Left lung (tissue), 4 donors: ENCODE measurements at regions not wholly inside any gene's neighbourhood (a gene's known extent, or its start where the extent isn't known, plus 50 kb on each side); places are given as distances from the start of the nearest gene placed in this dataset.
A peak's percentile ranks its signal among the peaks of the same experiment; 100 is the strongest.

ENCODE experiments used
- ATAC-seq: fragments of 200-7000 bp; cut with Tn5 transposase; one replicate; pipeline ENCODE4 v1.9.1; 2020; ENCODE audit warnings: moderate library complexity
- DNase-seq, 4 donors: peaks; one replicate each; pipeline ENCODE4 v3.0.0-alpha.2; 2013 to 2020
- H3K27ac ChIP-seq, 2 donors: fragments of 200-600 bp; sonication (generic) in 1 of 2; one replicate each; pipeline versions ENCODE4 v1.5.0 to v1.8.0; 2020 to 2021
- H3K27me3 ChIP-seq, 2 donors: fragments of 200-600 bp; sonication (generic) in 1 of 2; one replicate each; pipeline versions ENCODE4 v1.5.0 to v1.8.0; 2020 to 2021
- H3K36me3 ChIP-seq, 2 donors: fragments of 200-600 bp; sonication (generic) in 1 of 2; one replicate each; pipeline versions ENCODE4 v1.5.0 to v1.8.0; 2020 to 2021
- H3K4me1 ChIP-seq, 2 donors: fragments of 200-600 bp; one replicate each; pipeline ENCODE4 v1.8.0; 2021
- H3K4me3 ChIP-seq, 2 donors: fragments of 200-600 bp; sonication (generic) in 1 of 2; one replicate each; pipeline versions ENCODE4 v1.5.0 to v1.8.0; 2020 to 2021; ENCODE audit warnings: mild to moderate bottlenecking in 1 of 2
- H3K9me3 ChIP-seq, 2 donors: fragments of 200-600 bp; sonication (generic) in 1 of 2; one replicate each; pipeline versions ENCODE4 v1.5.0 to v1.8.0; 2020 to 2021
- intact Hi-C, 2 donors: fragments of 100-400 bp; cut with DNase I; formaldehyde crosslinking; loops; one replicate each; pipeline versions ENCODE4 v1.11.2 to v1.14.2; 2022
- TF ChIP-seq, protein P1 (sequence below), 2 donors: fragments of 200-600 bp; sonication (generic) in 1 of 2; IDR thresholded peaks; one replicate each; pipeline versions ENCODE4 v1.5.0 to v1.8.0; 2021; ENCODE audit warnings: antibody characterized with exemption in 2 of 2
- donor health status: DM: no; HTN: yes; CAD: no.
- donor health status: DM: no; HTN: no; CAD: no.

DNA sequence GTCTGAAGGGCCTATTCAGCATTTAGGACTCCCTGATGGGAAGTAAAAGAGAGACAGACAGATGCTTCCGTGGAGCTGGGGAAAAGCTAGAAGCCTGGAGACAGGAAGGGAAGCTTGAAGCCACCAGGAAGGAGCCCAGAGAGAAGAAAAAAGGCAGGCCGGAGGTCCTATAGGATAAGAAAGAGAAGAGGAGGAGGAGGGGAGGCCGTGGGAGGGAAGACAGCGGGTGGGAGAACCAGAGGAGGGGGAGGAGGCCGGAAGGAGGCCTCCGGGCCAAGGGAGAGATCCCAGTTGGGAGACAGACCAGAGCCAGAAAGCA is 107.1 kb upstream of the PKDCC start:
- peak; percentile 23 for ATAC-seq
- DNase-seq: peak in 2 of 4 donors; percentile 57 to 83
- H3K4me1 ChIP-seq: no peaks in the 10 kb centered on the region

DNA sequence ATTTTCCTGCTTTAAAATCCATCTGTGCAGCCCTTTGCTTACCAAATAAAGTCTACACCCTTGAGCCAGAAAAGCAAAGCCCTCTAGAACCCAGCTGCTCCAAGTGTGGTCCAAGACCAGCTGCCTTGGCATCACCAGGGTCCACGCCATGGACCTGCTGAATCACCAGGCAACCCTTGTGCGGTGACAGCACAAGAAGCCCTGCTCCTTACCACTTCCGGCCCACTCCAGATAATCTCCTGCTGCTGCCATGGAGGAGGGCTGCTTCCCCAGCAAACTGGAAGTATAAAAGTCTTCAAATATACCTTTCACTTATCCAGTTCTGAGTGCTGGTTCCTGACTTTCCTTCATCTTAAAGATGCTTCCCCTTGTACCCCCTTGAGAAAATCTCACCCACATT is 106.0 kb upstream of the PKDCC start:
- intact Hi-C loops: no loop called here
- no peak for ATAC-seq

More for the DNA sequence above, 107.1 kb upstream of the PKDCC start:
- no peak overlapping the region for H3K4me3 ChIP-seq
- intact Hi-C loops: no loop called here
- peak overlapping the region in 1 of 2 donors; percentile 48 for H3K27ac ChIP-seq
- no peaks in the 10 kb centered on the region for H3K27me3 ChIP-seq
- H3K36me3 ChIP-seq: no peaks in the 10 kb centered on the region
- H3K9me3 ChIP-seq: no peaks in the 10 kb centered on the region
- TF ChIP-seq, protein P1, sequence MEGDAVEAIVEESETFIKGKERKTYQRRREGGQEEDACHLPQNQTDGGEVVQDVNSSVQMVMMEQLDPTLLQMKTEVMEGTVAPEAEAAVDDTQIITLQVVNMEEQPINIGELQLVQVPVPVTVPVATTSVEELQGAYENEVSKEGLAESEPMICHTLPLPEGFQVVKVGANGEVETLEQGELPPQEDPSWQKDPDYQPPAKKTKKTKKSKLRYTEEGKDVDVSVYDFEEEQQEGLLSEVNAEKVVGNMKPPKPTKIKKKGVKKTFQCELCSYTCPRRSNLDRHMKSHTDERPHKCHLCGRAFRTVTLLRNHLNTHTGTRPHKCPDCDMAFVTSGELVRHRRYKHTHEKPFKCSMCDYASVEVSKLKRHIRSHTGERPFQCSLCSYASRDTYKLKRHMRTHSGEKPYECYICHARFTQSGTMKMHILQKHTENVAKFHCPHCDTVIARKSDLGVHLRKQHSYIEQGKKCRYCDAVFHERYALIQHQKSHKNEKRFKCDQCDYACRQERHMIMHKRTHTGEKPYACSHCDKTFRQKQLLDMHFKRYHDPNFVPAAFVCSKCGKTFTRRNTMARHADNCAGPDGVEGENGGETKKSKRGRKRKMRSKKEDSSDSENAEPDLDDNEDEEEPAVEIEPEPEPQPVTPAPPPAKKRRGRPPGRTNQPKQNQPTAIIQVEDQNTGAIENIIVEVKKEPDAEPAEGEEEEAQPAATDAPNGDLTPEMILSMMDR (IDR thresholded peaks at IDR 0.05): no peak

DNA sequence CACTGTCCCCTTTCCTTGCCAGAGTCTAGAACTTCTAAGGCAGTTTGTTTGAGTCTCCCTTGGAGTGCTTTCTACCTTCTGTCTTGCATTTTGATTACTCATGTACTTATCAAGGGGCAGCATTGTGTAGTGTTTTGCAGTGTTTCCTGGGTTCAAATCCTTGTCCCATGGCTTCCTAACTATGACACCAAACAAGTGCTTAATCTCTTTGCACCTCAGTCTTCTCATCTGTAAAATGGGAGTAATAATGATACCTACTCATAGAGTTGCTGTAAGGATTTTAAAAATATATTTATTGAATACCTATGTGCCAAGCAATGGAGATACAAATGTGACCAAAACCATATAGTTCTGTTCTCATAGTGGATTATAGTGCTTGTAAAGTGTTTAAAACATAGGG is 105.5 kb upstream of the PKDCC start:
- H3K4me3 ChIP-seq: no peak overlapping the region
- H3K9me3 ChIP-seq: no peaks in the 10 kb centered on the region
- intact Hi-C loops: no loop called here
- no peaks in the 10 kb centered on the region for H3K27me3 ChIP-seq
- TF ChIP-seq, protein P1 (IDR thresholded peaks at IDR 0.05): no peak
- no peak overlapping the region for H3K27ac ChIP-seq
- DNase-seq (no peak), ATAC-seq (no peak)
- H3K4me1 ChIP-seq: no peaks in the 10 kb centered on the region
- no peaks in the 10 kb centered on the region for H3K36me3 ChIP-seq

More for the DNA sequence above, 106.0 kb upstream of the PKDCC start:
- Histone ChIP-seq H3K4me1 (no peaks in the 10 kb centered on the region), H3K9me3 (no peaks in the 10 kb centered on the region), H3K27me3 (no peaks in the 10 kb centered on the region), H3K36me3 (no peaks in the 10 kb centered on the region), H3K27ac (no peak overlapping the region), H3K4me3 (no peak overlapping the region)
- no peak for DNase-seq
- TF ChIP-seq, protein P1 (IDR thresholded peaks at IDR 0.05): no peak

DNA sequence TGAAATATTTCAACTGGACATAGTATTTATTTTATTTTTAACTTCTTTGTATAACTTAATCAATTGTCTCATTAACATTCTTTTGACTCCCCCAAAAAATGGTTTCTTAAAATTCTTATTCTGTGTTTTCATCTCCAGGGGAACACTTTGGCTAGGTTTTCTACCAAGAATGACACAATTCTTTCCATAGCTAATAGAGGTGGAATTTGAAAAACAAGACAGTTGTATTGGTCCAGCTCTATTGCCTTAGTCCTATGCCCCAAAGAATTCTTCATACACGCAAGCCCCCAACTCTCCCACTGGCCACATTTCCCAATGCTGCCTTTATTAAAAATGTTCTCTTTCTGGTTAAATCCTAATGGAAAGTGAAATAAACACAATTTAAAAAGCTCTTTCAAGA is 104.7 kb upstream of the PKDCC start:
- H3K9me3 ChIP-seq: no peaks in the 10 kb centered on the region
- no peaks in the 10 kb centered on the region for H3K4me1 ChIP-seq
- H3K27ac ChIP-seq: no peak overlapping the region
- no peaks in the 10 kb centered on the region for H3K36me3 ChIP-seq
- intact Hi-C loops: no loop called here
- H3K4me3 ChIP-seq: no peak overlapping the region
- DNase-seq: no peak
- TF ChIP-seq, protein P1 (IDR thresholded peaks at IDR 0.05): no peak
- no peak for ATAC-seq
- peaks cover 0 to 6% of the 10 kb centered on the region in 2 donors for H3K27me3 ChIP-seq

DNA sequence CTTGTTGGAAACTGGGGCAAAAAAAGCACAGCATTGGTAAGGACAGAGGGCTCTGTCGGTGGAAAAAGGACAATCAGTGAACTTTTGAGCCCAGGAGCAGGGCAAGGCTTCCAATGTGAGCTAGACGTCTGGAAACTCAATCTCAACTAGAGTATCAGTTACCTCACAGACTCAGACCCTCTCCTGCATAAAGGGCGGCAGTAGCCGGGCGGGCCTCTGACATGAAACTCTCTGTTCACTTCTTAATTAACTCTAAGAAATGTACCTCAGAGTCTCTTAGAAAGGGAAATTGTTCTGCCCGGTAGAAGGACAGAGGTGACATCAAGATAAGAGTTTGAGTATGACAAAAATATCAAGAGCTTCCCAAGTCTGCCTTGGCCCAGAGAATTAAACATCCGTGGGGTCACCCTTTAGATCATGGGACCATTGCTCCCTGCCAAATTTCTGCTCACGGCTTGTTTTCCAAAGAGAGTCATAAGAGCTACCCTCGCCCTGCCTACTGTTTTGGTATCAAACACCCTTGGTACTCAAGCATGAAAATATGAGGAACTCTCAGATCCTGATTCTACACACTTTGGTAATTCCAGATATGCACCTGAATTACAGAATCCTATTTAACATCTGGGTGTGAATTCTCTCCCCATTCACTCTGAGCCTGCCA is 103.5 kb upstream of the PKDCC start:
- Histone ChIP-seq H3K27ac (no peak overlapping the region), H3K27me3 (peaks cover 0 to 9% of the 10 kb centered on the region in 2 donors), H3K9me3 (no peaks in the 10 kb centered on the region), H3K4me3 (no peak overlapping the region), H3K4me1 (no peaks in the 10 kb centered on the region), H3K36me3 (no peaks in the 10 kb centered on the region)
- ATAC-seq (no peak), DNase-seq (no peak)
- intact Hi-C loops: no loop called here
- TF ChIP-seq, protein P1 (IDR thresholded peaks at IDR 0.05): no peak
